GM19240 (cell line): ENCODE measurements at regions not wholly inside any gene's neighbourhood (a gene's known extent, or its start where the extent isn't known, plus 50 kb on each side); places are given as distances from the start of the nearest gene placed in this dataset.

ENCODE experiments used
- DNase-seq: peaks from one replicate; pipeline ENCODE4 v3.0.0; 2011; ENCODE audit warnings: low spot score; ENCODE audit not compliant: insufficient read length

DNA sequence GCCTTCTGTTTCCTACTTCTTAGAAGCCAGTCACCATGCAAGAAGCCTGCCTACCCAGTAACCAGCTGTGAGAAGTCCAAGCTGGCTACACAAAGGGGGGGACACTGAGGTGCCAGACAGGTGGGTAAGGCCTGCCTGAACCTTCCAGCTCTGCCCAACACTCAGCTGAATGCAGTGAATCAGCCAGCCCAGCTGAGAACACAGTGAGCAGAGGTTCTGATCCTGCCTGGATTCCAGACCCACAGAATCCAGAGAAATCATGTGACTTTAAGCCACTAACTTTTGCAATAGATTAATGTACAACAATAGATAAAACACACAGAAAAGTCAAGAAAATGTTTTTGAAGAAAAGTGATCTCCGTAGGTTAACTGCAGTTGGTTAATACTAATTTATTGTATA lies 151.7 kb downstream of the EFNB2 start:
- DNase-seq = no peak

DNA sequence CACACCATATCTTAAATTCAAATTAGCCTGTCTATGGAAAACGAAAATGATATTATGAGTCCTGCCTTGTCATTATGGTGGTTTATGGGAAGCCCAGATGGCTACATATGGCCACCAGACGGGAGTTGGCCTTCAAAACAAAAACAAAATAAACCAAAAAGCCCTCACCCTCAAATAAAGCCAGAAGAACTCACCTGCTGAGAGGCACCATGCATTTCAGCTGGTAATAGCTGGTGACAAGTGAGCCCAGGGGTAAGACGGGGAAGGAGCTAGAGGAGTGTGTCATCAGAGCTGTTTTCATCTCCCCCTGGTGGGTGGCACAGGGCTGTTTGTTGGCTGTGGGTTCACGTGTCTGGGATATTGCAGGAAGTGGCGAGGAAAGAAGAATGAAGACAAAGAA lies 152.9 kb downstream of the EFNB2 start:
- no peak for DNase-seq

DNA sequence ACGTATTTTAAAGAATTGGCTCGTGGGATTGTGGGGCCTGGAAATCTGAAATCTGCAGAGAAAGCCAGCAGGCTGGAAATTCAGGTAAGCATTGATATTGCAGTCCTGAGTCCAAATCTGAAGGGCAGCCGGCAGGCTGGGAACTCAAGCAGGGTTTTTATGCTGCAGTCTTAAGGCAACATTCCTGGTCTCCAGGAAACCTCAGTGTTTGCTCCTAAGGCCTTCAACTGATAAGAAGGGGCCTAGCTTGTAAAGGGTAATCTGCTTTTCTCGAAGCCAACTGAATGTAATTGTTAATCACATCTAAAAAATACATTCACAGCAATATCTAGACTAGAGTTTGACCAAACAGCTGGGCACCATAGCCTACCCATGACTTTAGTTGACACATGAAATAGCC lies 154.4 kb downstream of the EFNB2 start:
- no peak for DNase-seq

DNA sequence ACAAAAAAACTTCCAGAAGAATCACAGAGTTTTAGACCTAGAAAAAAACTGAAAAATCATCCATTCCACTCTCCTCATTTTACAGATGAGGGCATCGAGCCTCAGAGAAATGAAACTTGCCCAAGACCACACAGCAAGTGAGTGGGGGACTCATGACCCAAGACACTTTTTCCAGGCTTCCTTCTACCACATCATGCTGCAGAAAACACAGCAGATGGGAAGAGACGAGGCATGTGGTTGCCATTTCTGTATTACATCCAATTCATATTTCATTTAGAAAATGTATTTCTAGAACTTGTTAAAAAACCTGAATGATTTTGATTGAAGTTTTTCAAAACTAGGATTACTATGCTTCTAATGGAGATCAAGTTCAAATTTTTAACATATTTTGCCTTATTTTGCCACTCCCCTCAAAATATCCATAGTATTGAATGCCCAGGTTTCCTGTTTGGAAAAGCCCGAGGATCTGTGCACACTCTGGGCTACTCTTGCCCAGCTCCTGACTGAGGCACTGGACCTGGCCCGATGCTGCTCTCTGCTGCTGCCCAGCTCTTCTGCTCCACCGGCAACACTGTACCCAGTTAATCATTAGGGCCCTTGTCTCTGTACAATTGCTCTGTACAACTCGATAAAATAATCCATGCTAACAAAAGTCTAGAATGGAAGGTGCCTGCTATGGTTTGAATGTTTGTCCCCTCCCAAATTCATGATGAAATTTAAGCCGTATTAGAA lies 157.4 kb downstream of the EFNB2 start:
- no peak for DNase-seq

DNA sequence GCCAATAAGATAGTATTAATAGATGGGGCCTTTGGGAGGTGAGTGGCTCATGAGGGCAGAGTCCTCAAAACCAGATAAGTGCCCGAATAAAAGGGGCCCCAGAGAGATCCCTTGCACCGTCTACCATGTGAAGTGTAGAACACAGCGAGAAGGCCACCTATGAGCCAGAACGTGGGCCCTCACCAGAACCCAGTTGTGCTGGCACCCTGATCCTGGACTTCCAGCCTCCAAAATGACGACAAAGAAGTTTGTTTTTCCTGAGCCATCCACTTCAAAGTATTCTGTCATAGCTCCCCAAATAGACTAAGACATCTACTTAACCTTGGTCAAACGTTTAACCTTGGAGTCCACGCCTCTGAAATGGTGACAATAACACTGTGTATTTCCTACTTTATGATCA lies 158.1 kb downstream of the EFNB2 start:
- DNase-seq = no peak

DNA sequence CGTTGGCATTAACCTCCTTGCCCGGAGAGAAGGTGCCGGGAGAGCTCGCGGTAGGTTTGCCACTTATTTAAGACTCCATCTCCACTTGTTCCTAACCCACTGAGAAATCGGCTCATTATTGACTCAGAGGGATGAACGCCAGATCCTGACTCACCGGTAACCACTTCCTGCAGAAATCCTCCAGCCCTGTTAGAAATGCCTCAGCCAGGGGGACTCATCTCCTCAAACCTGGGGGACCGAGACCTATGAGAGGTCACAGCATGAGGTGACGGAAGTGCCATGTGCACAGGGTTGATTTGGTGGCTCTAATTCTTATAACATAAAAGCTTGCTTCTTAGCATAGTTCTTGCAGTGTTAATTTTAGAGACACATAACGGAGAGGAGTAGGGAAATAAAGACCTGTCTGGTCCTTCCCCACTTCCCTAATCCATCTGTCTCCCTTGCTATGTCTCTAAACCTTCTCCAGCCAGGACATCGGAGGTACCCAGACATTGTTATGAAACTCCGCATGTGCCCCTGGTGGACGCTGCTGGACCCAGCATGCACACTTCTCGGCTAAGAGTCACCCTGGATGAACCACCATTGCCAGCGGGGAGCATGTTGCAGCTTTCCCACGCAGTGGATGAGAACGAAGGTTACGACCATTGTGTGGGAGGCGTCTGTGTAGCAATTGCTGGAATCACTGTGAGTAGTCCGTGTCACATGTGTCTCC lies 158.9 kb downstream of the EFNB2 start:
- no peak for DNase-seq

DNA sequence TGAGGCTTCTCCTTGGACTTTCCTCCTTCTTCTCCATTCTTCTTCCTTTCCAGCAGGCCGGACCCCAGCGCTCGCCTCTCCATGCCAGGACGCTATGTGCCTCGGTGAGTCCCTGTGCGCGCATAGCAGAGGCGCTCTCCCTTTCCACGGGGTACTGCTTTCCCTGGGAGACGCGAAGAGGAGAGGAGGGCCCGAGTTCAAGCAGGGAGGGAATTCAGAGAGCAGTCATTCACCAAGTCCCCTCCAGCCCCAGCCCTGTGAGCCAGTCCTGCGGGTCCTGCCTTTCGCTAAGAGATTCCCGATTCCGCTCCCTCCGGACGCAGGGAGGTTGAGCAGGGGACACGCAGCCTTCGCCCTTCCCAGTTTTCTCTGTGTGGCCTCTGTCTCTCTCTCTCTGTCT lies 160.4 kb downstream of the EFNB2 start:
- DNase-seq = no peak

DNA sequence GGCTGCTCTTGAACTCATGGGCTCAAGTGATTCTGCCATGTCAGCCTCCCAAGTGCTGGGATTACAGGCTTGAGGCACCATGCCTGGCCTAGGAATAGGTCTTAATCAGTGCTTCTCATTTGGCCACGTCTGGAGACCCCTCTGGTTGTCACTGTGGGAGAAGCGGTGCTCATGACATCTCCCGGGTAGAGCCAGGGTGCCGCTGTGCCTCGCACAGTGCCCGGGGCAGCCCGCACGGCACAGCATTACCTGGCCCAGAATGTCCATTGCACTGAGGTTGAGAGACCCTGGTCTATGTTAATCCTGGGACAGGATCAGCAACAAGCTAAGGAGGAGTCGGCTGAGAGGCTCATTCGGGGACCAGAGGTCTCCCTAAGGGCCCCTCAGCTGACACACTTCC lies 160.8 kb downstream of the EFNB2 start:
- no peak for DNase-seq

DNA sequence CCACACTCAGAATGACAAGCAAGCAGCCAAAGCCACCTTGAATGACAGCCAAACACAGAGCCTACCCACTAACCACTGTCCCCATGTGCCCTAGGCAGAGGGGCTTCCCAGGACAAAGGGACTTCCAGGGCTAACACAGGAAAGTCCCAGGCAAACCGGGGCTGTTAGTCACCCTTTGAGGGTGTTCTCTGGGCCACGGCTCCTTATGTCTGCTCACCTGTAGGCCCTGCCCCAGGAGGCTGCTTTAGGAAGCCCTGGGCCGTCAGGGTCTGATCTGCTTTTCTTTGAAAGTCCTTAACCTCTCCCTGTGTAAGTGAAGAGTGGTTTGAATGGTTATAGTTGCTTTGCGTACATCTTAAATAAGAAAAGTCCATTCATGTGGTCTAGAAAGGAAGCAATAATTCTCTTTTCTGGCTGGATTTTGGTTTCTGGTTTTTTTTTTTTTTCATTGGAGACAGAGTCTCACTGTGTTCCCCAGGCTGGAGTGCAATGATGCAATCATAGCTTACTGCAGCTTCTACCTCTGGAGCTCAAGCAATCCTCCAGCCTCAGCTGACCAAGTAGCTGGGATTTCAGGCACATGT lies 161.4 kb downstream of the EFNB2 start:
- no peak for DNase-seq

DNA sequence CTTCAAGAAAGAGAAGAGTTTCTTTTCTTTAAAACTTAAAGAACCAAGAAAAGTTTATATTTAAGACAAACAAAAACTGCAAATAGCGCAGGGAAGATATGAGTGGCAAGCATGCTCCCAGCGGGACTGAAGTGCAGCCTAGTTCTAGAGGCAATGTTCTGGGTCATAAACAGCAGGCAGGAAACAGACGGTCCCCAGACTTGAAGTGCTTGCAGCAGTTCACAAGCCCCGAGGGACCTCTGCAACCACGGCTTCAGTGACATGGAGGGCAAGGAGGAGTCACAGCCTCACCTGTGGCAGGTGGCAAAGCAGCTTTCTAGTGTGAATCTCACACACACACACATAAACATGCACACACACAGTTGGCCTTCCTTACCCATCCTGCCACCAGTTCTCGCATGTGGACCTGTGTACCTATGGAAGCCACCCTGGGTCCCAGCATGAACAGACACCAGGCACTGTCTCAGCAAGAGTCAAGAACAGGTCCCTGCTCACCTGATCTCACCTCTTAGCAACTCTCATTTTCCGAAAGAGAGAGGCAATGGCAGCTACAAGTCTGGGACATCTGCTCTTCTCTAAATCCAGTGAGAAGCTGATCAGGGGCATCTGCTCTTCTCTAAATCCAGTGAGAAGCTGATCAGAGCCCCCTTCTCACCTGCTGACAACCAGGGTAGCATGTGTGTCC lies 162.0 kb downstream of the EFNB2 start:
- no peak for DNase-seq

DNA sequence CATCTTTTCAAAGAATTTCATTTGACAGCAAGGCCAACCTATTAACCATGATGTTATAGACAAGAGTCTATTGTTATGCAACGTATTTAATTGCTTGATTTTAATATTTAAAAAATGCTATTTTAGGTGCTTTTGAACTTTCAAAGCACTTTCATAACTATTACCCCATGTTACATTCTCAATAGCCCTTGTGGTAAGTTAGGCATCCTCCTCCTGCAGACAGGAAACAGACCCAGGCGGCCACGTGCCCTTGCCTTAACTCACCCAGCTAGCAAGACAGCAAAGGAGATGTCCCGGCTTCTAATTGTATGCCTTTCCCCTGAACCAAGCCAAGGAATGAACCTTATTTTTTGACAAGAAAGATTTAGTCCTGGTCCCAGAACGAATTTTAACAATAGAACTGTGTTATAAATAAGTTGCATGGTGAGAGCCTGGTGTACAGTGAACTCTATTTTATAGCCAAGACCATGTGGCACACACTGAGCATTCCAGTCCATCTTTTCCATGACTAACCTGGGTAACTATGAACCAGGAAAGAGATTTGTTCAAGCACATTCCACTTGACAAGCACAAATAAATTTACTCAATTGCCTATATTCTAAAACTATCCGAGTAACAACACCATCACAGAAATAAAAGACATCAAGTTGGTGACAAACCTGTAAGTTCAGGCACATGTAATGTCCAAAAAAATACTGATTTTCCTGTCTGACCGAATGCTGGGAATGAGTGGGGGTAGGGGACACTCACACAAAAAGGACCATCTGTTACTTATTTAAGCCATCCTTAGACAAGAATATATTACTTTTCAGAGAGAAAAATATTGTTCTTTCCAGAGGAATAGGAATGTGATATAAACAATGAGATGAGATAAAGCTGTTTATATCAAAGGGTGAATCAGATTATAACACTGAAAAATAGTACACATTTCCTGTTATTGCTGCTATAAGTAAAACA lies 163.0 kb downstream of the EFNB2 start:
- DNase-seq = no peak

DNA sequence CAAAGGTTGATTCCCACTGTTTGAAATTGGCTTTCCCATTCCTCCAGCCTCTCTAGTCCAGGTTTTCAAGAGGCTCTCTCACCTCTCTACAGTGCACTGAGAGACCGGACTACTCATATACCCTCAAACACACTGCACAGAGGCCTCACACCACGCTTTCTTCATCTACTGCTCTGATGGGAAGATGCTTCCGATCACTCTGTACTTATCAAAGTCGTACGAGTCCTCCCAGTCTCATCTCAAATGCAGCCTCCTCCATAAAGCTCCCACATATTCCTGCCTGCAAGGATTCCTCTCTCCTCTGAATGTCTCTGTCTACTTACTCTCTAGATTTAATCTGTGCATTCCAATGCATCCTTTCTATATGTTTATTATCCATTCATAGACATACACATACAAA lies 164.4 kb downstream of the EFNB2 start:
- no peak for DNase-seq

DNA sequence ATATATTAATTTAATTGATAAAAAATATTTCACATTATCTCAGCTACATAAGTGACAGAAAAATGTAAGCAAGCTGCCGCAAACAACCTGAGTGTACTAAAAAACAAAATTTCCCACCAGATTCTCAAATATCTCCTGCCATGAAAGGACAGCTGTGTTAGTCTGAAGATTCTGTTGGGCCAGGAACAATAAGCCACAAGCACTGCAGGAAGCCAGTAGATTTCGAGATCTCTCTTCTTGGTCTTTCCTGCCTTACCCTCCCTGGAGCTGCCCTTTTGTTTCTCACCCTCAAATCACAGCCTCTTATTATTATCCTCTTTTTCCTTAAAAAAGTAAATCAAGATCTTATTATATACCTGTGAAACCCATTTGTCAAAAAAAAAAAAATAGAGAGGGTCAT lies 165.6 kb downstream of the EFNB2 start:
- DNase-seq = no peak

DNA sequence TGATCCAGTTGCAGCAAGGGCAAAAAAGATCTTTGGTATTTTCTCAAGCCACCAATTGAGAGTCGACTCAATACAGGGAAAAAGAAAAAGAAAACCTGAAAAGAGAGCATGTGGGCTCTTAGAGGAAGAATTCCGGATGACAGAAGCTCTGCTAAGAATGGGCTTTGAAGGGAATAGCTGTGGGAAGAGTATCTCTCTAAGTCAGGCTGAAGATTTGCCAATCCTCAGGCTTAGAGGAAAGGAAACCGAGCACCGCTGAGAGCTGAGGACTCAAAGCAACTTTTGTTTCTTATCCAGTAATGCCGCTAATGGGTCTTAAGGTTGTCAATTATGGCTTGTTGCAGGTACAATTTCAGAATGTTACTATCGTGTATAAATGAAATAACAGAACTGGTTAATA lies 166.4 kb downstream of the EFNB2 start:
- DNase-seq = no peak

DNA sequence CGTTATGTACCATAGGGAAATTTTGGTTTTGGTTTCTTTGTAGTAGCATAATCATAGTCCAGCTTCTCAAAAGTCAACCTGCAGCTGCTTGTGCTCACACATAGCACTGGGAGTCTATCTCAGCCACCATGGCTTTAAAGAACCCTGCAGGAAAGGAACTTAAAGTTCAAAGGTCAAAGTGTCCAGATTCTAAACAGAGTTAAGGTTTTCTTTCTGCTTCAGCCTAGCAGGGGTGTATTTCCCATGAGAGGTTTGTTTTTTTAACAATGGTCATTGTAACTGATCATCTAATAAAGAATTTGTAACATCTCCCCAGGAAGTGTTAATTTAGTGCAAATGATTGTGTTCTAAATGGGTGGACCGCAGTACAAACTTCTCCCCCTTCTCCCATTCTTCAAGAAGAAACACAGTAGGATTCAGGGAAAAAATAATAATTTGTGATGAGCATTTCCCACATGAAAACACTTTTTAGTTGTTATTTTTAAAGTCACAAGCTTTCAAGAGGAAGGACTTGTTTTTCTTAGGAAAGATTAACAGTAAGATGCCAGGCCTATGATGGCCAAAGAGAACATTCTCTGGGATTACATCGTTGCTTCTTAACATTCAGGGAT lies 168.0 kb downstream of the EFNB2 start:
- no peak for DNase-seq

DNA sequence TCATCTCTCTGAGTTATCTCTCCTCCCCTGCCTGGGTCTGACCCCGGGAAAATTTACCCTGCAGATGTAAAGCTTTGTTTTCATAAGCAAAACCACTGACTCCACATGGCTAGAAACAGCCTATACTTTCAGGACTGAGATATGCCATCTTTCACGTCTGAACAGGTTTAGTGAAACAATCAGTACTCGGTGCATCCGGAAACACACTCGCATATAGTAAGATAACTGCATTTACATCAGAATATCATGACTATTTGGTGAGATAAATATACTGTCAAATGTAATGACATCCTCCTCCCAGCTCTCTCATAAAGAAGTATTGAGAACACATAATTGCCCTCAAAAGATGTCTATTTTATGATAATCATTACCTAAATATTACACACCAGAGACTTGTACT lies 172.8 kb downstream of the EFNB2 start:
- DNase-seq = no peak

DNA sequence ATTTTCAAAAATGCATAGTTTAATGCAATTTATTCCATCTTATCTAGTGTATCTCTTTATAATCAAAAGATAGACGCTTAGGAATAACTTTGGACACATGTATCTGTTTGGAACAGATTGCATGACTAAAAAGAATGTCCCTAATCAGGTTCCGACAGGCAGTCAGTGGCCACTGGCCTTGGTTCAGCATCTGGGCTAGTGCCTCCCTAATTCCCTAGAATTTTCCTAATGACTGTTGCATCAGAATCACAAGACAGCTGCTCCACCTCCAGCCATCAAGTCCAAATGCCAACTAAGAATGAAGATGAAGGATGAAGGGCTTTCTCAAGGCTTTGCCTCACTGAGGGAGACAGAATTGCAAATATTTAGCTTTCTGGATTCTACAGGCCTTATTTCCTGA lies 173.8 kb downstream of the EFNB2 start:
- DNase-seq = no peak

DNA sequence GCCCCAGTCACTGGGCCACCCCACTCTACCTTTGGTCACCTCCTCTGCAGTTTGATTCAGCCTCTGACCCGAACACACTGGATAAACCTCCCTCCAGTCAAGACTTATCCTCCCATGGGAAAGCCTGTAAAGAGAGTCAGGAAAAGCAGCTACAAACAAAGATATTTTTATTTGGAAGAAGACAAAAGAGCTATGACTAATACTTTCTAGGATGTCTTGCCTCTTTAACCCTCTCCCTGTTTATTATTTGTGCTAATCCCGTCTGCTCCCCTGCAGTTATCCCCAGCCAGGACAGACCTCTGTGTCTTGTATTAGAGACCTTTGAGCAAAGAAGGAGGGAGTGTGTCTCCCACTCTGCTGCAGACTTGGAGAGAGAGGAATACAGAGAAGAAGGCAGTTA lies 178.3 kb downstream of the EFNB2 start:
- DNase-seq = no peak

DNA sequence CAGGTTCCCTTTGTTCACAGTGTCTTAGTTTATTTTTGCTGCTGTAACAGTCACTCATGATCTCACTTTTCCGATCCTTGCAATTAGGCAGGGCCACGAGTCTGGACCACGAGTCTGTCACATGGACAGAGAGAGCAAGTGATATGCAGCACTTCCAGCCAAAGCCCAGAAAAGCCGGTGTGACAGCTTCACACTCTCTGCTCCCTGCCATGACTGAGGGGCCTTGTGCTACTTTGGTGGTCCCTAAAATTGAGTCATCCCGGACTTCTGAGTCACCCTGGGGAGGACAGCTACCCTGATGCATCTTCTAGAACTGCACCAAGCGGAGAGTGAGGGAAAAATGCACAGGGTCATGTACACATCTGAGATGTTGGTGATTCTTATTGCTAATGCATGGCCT lies 179.6 kb downstream of the EFNB2 start:
- no peak for DNase-seq

DNA sequence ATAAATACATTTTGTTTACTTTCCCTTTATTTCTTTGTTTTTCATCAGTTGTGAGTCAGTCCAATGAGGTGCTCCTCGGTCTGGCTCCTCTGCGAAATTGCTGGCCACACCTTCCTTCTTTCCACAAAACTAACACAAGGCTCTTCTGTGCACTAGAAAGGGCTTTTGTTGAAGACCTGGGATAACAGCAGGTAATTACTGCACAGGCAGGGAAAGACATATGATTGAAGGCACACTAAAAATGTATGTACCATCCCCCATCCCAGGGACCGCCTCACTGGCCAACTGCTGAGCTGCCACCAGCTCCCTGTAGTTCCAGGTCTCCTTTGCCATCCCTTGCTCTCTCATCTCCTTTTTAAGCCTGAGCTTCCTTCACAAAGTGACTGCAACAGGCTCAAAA lies 180.5 kb downstream of the EFNB2 start:
- DNase-seq = no peak

DNA sequence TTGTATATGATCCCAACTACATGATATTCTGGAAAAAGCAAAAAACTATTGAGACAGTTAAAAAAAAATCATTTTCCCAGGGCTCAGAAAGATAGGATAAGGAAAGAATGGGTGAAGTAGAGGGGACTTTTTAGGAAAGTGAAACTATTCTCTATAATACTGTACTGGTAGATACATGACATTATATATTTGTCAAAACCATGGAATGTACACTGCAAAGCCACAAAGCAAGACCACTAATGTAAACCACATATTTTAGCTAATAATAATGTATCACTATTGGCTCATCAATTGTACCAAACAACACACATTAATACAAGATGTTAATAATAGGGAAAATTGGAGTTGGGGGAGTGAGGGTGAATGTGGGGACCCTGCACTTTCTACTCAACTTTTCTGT lies 182.6 kb downstream of the EFNB2 start:
- DNase-seq = no peak
